ENCODE measurements at regions not wholly inside any gene's neighbourhood (a gene's known extent, or its start where the extent isn't known, plus 50 kb on each side); places are given as distances from the start of the nearest gene placed in this dataset.
A peak's percentile ranks its signal among the peaks of the same experiment; 100 is the strongest.

DNA sequence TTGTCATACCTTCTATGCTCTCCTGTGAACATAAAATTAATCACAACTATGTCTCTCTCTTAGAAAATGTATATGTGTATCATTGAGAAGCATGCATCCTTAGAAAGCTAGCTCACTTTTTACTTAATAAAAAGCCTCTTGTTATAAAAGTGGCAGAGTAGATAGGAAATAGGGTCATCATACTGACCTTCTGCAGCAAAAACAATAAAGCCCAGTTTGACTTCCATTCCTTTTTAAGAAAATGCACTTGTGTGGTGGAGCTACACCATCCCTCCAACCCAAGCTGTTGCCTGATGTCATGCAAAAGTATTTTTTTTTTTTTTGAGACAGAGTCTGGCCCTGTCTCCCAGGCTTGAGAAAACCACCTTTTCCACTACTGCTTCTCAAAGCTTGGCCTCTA lies 393.3 kb downstream of the LIG4 start:
- H3K36me3 ChIP-seq (ENCODE audit: control insufficient read depth in 2 of 2, extremely low read depth in 1 of 2, insufficient read depth in 2 of 2, low read length in 2 of 2): no peaks in the 10 kb centered on the region
- no TSS peak for BruUV-seq (replicated peaks)
- dilution Hi-C loops (cut with MboI; ENCODE audit: extremely low pct_ligation_motif_present, low sequenced_read_pairs): no loop called here
- H3K4me3 ChIP-seq (replicated peaks in 1 of 3; ENCODE audit: insufficient read depth in 1 of 3, low read depth in 1 of 3, low read length in 3 of 3): no peak overlapping the region
- DNase-seq (ENCODE audit: low read depth, low spot score): peak; percentile 58
- no peak overlapping the region for H3K4me2 ChIP-seq (ENCODE audit: insufficient read depth, low read length)
- H3K27me3 ChIP-seq (ENCODE audit: control insufficient read depth in 2 of 2, insufficient read depth in 2 of 2, low read length in 2 of 2): no peaks in the 10 kb centered on the region
- no peak overlapping the region for H2AFZ ChIP-seq (ENCODE audit: low read depth, low read length)
- no peaks in the 10 kb centered on the region for H3K79me2 ChIP-seq (ENCODE audit: control insufficient read depth, insufficient read depth, low read length)
- no peak for FAIRE-seq
- ChIA-PET CTCF (no interaction called here), POLR2A (no interaction called here)
- H4K20me1 ChIP-seq (replicated peaks; ENCODE audit: control insufficient read depth, extremely low read depth, insufficient read depth, low read length): no peaks in the 10 kb centered on the region
- no peak overlapping the region for H3K27ac ChIP-seq (ENCODE audit: insufficient read depth, low read depth, low read length)
- H3K4me1 ChIP-seq (ENCODE audit: control insufficient read depth, extremely low read depth, insufficient read depth, low read length): peaks cover 4% of the 10 kb centered on the region
- H3K9me3 ChIP-seq (replicated peaks; ENCODE audit: control insufficient read depth, insufficient read depth, low read length): no peaks in the 10 kb centered on the region
- no peak overlapping the region for H3K9ac ChIP-seq (replicated peaks; ENCODE audit: extremely low read depth, insufficient read depth, low read length)
- no peaks in the 10 kb centered on the region for H3K9me1 ChIP-seq (replicated peaks; ENCODE audit: control insufficient read depth, extremely low read depth, insufficient read depth, low read length)
- intact Hi-C loops (cut with micrococcal nuclease): no loop called here
- TF ChIP-seq, protein P1, sequence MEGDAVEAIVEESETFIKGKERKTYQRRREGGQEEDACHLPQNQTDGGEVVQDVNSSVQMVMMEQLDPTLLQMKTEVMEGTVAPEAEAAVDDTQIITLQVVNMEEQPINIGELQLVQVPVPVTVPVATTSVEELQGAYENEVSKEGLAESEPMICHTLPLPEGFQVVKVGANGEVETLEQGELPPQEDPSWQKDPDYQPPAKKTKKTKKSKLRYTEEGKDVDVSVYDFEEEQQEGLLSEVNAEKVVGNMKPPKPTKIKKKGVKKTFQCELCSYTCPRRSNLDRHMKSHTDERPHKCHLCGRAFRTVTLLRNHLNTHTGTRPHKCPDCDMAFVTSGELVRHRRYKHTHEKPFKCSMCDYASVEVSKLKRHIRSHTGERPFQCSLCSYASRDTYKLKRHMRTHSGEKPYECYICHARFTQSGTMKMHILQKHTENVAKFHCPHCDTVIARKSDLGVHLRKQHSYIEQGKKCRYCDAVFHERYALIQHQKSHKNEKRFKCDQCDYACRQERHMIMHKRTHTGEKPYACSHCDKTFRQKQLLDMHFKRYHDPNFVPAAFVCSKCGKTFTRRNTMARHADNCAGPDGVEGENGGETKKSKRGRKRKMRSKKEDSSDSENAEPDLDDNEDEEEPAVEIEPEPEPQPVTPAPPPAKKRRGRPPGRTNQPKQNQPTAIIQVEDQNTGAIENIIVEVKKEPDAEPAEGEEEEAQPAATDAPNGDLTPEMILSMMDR (IDR thresholded peaks at IDR 0.05; ENCODE audit: extremely low read depth in 1 of 2, insufficient read depth in 1 of 2, low read depth in 1 of 2, low read length in 2 of 2): no peak
- TF ChIP-seq, protein P2, sequence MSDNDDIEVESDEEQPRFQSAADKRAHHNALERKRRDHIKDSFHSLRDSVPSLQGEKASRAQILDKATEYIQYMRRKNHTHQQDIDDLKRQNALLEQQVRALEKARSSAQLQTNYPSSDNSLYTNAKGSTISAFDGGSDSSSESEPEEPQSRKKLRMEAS (IDR thresholded peaks at IDR 0.05; ENCODE audit: insufficient read depth, insufficient read length): no peak
- TF ChIP-seq POLR2A (IDR thresholded peaks at IDR 0.05; ENCODE audit: low read depth, low read length): no peak
- TF ChIP-seq POLR2AphosphoS5 (IDR thresholded peaks at IDR 0.05; ENCODE audit: insufficient read depth, low read depth, low read length): no peak
- no peak for TF ChIP-seq FOS (IDR thresholded peaks at IDR 0.05; ENCODE audit: borderline replicate concordance, insufficient read depth, low read length)
- no peak for TF ChIP-seq MYC (IDR thresholded peaks at IDR 0.05; ENCODE audit: low read depth, low read length)
- TF ChIP-seq JUN (IDR thresholded peaks at IDR 0.05; ENCODE audit: borderline replicate concordance, insufficient read depth, insufficient read length, low read depth): no peak
- TF ChIP-seq EZH2 (IDR thresholded peaks at IDR 0.05; ENCODE audit: borderline replicate concordance, low read depth, low read length, severe bottlenecking): no peak
- no peak for TF ChIP-seq GATA2 (IDR thresholded peaks at IDR 0.05; ENCODE audit: insufficient read depth, insufficient read length, low read depth, low read length)
